T follicular helper cell (primary cell): ENCODE measurements at regions not wholly inside any gene's neighbourhood (a gene's known extent, or its start where the extent isn't known, plus 50 kb on each side); places are given as distances from the start of the nearest gene placed in this dataset.

Experiments used
- DNase-seq: peaks from one replicate; pipeline ENCODE4 v3.0.0-alpha.2; 2020; ENCODE audit warnings: low read depth

DNA sequence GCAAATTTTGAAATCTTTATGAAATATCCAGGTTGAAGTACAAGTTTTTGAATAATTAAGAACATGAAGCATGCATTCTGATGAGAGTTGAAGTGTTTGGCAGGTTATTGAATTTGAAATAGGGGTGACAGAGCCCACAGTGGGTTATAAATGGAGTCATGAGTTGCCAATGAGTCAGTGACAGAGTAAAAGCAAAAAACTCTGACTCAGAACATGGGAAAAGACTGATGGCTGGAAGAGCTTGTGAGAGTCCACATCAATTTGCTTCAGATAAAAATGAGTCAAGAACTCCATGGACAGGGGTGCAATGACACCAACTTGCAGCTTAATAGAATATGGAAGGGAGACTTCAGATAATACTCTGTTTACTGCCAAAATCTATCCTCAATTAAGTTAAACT lies 105.3 kb downstream of the SLC6A15 start:
- no peak for DNase-seq

DNA sequence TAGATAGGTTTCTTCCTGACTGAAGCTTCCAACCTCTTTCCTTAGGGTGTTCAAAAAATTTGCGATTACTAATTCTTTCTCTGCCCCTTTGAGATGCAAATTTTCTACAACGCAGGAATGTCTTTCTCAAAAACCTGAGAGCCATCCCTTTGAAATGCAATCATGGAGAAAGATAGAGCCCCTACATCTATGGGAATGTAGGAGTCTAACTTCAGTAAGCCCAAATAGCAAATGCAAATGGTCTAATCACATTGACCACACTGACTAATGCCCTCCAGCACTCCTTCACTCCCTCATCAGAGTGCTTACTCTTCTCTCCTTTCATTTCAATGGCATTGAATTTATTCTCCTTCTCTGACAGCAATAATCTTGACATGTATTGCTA lies 107.1 kb downstream of the SLC6A15 start:
- no peak for DNase-seq

- no peak for DNase-seq
Observed at GRCh38 chr12:84804691-84805473, 107.7 kb downstream of the SLC6A15 start.

DNA sequence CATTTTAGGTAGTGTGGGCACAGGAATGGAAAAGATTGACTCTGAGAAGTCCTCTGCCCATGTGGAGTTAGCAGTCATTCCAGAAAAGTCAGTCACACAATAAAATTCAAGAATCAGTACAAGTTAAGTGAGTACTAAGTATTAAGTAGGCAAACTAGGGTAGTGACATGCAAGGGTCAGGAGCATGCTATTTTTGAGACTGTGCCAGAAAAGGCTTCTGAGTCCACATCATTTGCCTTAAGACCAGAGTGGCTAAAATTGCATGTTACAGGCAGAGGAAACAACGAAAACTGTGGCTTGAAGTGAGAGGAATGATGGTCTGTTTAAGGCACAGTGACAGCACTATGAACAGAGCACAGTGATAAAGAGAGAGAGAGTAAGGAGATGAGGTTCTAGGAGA lies 108.9 kb downstream of the SLC6A15 start:
- no peak for DNase-seq

GRCh38 chr12:84802161-84802560 lies 110.4 kb downstream of the SLC6A15 start:
- DNase-seq: no peak

DNA sequence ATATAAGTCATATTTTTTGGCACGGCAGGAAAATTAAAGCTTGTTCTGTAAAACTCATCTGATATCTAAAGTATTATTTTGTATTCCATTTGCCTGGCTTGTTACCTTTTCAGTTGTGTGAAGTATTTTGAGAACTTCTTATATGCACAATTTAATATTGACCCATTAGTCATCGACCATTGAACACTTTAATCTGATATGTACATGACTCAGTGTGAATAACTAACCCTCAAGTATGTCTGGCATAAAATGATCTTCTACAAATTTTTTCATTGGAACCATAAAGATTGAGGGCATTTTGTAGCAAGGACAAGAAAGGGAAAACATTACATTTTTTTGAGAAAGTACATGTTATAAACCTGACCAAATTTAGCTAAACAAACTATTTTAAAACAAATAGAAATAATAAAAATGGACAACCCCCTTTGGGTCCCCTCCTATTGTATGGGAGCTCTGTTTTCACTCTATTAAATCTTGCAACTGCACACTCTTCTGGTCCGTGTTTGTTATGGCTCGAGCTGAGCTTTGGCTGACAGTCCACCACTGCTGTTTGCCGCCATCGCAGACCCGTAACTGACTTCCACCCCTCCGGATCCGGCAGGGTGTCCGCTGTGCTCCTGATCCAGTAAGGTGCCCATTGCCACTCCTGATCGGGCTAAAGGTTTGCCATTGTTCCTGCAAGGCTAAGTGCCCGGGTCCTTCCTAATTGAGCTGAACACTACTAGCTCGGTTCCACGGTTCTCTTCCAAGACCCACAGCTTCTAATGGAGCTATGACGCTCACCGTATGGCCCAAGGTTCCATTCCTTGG lies 118.8 kb downstream of the SLC6A15 start:
- no peak for DNase-seq

- DNase-seq: no peak
Observed at GRCh38 chr12:84791444-84791843, 121.2 kb downstream of the SLC6A15 start.

GRCh38 chr12:84789184-84789583 lies 123.4 kb downstream of the SLC6A15 start:
- DNase-seq: no peak

DNA sequence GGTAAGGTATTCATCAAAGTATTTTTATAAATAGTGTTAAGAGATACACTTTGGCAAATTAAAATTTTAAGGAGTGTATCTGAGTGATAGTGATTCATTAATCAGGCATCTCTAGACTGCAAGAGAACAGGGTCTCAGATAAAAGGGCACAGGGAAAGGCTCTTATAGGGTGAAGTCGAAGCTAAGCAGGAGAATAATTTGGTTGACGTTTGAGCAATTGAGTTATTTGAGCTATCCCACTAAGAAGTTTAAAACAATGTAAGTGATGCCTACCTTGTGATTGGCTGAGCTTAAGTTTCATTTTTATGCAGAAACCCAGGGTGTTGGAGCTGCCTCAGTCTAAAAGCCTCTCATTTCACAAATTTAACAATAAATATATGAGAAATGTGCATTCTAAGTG lies 125.3 kb downstream of the SLC6A15 start:
- no peak for DNase-seq

DNA sequence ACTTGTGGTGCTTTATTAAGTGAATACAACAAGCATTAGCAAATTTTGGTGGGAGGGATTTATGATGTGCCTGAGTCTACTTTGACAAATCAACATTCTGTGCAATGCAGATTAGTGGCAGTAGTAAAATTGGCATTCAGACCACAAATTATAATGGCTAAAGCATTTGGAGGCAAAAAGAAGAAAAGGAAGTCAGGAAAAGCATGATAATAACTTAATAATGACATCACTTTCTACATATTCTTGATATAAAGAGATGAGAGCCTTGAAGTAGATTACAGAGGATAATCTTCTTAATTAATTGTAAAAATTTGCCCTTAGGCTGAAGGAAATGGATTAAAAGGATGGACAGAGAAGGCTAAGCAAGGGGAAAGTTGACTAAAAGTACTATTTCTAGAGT lies 126.0 kb downstream of the SLC6A15 start:
- DNase-seq: no peak

DNA sequence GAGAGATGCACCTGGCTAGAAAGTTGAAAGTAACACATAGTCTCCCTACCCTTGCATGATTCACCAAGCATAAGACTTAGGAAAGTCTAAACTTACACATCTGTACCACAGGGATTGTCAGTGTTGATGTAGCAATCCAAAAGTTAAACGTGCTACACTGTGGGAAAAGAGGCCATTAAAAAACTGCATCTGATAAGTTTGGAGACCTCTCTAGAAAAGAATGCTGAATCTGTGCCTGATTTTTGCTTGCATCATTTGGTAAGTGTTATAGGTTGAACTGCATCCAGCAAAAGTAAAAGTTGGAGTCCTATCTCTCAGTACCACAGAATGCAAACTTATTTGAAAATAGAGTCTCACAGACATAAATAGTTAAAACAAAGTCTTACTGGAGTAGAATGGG lies 126.6 kb downstream of the SLC6A15 start:
- no peak for DNase-seq

GRCh38 chr12:84785281-84785680 lies 127.3 kb downstream of the SLC6A15 start:
- DNase-seq: no peak

DNA sequence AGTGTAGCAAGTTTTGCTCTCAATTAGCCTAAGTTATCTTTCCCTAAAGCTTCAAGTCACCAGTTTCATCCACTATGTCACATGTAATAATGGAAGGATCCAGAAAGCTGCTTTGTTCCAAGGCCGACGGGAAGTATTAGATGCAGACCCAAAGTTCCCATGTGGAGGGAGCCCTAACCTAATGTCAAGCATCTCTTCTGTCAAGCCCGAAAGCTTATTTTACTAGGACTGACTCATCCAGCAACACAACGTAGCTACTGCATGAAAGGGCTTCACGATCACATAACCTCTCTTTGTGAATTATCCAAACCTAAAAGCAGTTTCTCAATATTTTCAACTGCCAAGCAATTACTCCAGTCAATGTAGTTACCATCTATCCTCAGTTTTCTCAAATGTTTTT lies 133.4 kb downstream of the SLC6A15 start:
- DNase-seq: no peak

DNA sequence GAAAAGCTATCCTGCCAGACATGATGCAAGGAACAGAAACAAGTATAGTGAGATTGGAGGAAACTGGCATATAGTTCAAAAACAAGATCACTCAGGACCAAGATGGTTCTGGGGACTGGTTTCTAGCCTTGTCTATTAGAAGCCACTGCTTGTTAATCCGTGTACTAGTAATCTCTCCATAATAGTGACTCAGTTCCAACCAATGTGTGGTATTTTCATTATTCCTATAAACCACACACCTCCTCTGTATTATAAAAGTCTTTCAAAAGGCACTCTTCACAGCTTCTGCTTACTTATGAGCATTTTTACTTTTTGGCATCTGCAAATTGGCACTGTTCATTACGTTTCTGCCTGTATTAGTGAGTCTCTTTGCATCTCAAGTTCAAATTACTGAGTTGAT lies 140.3 kb downstream of the SLC6A15 start:
- DNase-seq: no peak

DNA sequence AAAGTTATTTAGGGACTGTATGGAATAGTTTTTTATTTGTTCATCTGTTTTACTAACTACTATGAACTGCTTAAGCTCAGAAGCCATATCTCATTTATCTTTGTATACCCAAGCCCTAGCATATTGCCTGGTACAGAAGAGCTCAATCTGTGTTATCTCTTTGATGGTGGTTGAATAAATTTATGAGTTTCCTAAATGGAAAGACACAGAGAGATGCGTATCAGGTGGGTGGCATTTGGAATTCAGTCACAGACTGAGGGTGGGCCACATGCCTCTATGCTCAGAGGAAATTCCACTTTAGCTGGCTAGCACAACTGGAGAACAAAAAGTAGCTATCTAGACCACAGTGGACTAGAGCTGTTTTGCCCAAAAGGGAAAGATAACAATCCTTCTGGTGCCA lies 145.5 kb downstream of the SLC6A15 start:
- no peak for DNase-seq

DNA sequence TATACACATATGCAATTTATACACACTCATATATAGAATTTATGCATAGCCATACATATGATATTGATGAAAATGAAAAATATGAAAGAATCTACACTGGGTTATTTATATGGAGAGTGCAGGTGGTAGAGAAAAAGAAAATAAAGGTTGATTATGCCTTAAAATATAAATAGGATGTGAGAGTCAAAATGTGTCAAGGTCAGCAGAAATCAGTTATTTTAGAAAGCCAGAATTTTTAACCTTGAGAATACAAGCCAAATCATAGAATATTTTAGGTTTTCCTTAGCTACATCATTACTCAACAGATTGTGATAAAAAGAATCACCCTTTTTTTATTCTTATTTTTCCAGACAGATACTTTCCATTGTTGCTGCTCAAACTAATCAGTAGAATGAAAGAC lies 146.2 kb downstream of the SLC6A15 start:
- no peak for DNase-seq

DNA sequence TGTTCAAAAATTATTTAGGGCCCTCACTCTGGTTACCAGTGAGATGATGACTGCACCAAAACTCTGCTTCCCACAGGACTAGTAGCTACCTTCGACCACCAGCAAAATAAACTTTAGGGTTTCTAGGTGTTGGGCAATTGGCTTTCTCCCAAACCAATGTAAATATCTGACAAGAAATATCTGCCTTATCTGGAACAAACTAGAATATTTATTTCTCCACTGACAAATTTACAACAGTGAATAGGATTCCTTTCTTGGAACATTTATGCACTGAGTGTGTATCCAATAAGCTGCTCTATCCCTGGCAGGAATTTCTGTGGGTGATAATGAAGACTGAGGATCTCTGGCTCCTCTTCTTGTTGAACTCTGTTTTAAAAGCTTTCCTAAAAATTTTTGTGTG lies 148.6 kb downstream of the SLC6A15 start:
- DNase-seq: no peak

DNA sequence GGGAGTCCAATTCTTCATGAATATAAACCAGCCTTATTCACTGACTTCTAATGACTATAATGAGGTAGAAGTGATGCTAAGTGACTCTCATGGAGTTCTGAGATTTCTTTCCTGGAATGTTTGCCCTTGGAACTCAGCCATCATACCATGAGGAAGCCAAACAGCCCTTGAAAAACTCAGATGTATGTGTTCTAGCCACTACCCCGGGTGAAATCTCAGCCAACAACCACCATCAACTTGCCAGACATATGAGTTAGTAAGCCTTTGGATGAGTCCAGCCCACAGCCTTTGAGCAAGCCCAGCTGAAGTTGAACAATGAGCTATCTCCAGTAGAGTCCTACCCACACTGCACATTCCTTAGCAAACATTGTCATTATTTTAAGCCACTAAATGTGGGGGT lies 149.5 kb downstream of the SLC6A15 start:
- DNase-seq: no peak

DNA sequence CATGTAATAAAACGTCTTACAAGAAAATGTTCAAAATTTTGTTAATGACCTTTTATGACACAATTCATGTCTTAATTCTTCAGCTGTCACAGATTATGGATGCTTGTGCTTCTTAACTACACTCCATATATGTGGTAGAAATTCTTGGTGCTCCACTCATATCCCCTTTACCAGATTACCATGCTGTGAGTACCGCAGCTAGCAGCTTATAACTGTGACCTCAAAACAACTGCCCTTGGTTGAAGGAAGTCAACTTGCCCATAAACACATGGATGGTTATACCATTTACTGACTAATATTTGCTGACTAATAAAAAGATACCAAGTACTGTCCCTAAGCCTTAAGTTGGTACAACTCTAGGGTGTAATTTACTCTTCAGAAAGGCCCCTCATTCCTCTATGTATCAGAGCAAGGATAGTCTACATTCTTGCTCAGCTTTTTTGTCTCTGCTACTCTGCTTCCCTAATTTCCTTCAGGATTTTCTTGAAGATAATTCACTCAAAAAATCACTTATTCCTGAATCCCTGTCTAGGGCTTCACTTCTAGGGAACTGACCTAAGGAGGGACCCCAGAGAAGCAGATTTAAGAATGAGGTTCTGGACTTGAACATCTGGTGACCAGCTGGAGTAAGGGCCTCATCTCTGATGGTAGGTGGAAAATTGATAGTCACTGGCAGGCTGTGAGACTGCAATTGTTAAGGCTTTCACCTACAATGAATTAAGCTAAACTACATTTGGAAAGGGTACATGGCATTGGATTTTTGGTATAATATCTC lies 152.3 kb downstream of the SLC6A15 start:
- no peak for DNase-seq

DNA sequence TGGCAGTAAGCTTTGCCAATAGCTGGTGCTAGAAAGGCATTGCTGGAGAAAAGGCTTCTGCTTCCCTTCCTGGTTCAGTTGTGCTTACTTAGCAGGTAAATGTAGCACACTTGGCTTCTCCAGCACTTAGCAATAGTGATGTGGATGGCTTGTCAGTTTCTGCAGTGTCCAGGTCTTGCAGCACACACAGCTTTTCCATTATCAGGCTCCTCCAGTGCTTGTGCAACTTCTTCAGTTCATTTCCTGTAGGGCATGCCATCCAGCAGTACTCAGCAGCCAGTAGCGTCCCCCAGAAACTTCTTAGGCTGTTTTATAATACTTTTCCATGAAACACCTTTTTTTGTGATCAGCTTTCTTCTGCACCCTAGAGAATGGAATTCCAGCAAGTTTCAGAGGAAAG lies 154.6 kb downstream of the SLC6A15 start:
- no peak for DNase-seq

GRCh38 chr12:84756961-84757360 lies 155.6 kb downstream of the SLC6A15 start:
- DNase-seq: no peak

- DNase-seq: no peak
Observed at GRCh38 chr12:84745127-84745526, 167.5 kb downstream of the SLC6A15 start.

- DNase-seq: no peak
Observed at GRCh38 chr12:84741692-84742091, 170.9 kb downstream of the SLC6A15 start.
